ENCODE measurements at regions not wholly inside any gene's neighbourhood (a gene's known extent, or its start where the extent isn't known, plus 50 kb on each side); places are given as distances from the start of the nearest gene placed in this dataset.

DNA sequence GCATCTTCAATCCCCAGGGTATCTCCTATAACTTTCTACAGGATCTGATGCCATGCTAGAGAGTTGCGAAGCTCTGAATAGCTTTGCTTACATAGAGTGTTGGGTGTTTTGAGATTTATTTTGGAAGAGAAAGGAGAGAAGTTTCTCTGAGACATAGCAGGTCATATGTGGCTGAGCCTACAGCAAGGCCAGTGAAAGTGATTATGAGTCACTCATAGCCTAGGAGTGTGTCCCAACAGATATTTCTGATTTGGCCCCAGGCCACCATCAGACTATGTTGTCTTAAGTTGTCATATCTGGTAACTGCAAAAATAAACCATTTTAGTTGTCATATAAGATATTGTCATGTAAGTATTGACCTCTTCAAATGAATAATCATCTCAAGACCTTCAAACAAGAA lies 132.0 kb upstream of the RAI14 start:
- TF ChIP-seq SUZ12 (IDR thresholded peaks at IDR 0.05; ENCODE audit: extremely low read depth, insufficient read depth, insufficient read length) (no peak), ZNF274 (IDR thresholded peaks at IDR 0.05; ENCODE audit: low read depth, low read length) (no peak)

Data from NT2/D1 (cell line).